HG02852 (cell line): ENCODE measurements at regions not wholly inside any gene's neighbourhood (a gene's known extent, or its start where the extent isn't known, plus 50 kb on each side); places are given as distances from the start of the nearest gene placed in this dataset.
"Not testable (repeated sequence)": the region's sequence is repeated elsewhere in the genome, so short reads cannot be mapped to it uniquely, and the experiment has no call there.

ENCODE experiments used
- ATAC-seq: cut with Tn5 transposase; IDR thresholded peaks from one replicate; pipeline ENCODE4 v1.9.1; 2021; ENCODE audit warnings: mild to moderate bottlenecking, moderate library complexity; ENCODE audit not compliant: unreplicated experiment

GRCh38 chr22:25482091-25482760, 82.2 kb upstream of the GRK3 start:
- no peak for ATAC-seq

GRCh38 chr22:25482868-25483639, 81.4 kb upstream of the GRK3 start:
- no peak for ATAC-seq

- ATAC-seq = no peak
Observed at GRCh38 chr22:25483931-25484330, 80.5 kb upstream of the GRK3 start.

- no peak for ATAC-seq
Observed at GRCh38 chr22:25484521-25485315, 79.8 kb upstream of the GRK3 start.

GRCh38 chr22:25485626-25486545, 78.6 kb upstream of the GRK3 start:
- ATAC-seq = no peak

- no peak for ATAC-seq
Observed at GRCh38 chr22:25487508-25487907, 77.0 kb upstream of the GRK3 start.

GRCh38 chr22:25488244-25489020, 76.0 kb upstream of the GRK3 start:
- no peak for ATAC-seq

- ATAC-seq = no peak
Observed at GRCh38 chr22:25489947-25490346, 74.5 kb upstream of the GRK3 start.

- ATAC-seq = no peak
Observed at GRCh38 chr22:25490896-25491295, 73.6 kb upstream of the GRK3 start.

- ATAC-seq = no peak
Observed at GRCh38 chr22:25492162-25492561, 72.3 kb upstream of the GRK3 start.

GRCh38 chr22:25492841-25493734, 71.4 kb upstream of the GRK3 start:
- no peak for ATAC-seq

- ATAC-seq = no peak
Observed at GRCh38 chr22:25493794-25494193, 70.7 kb upstream of the GRK3 start.

GRCh38 chr22:25494774-25495173, 69.7 kb upstream of the GRK3 start:
- peak; percentile 56 for ATAC-seq

GRCh38 chr22:25495285-25495684, 69.2 kb upstream of the GRK3 start:
- no peak for ATAC-seq

GRCh38 chr22:25496396-25497064, 67.9 kb upstream of the GRK3 start:
- ATAC-seq = no peak

- ATAC-seq = no peak
Observed at GRCh38 chr22:25497181-25497641, 67.3 kb upstream of the GRK3 start.

GRCh38 chr22:25497716-25498115, 66.8 kb upstream of the GRK3 start:
- ATAC-seq = no peak

- ATAC-seq = not testable (repeated sequence)
Observed at GRCh38 chr22:25500671-25501070, 63.8 kb upstream of the GRK3 start.
